K562 (cell line): ENCODE measurements at regions not wholly inside any gene's neighbourhood (a gene's known extent, or its start where the extent isn't known, plus 50 kb on each side); places are given as distances from the start of the nearest gene placed in this dataset.

Experiments
- ATAC-seq: fragments of 200-7000 bp; cut with Tn5 transposase; 3 replicates; pipeline ENCODE4 v1.9.1; 2020; ENCODE audit warnings: moderate library complexity
- BruUV-seq: library from RNA; stranded (reverse); fragments of 400-500 nt; replicated peaks from 2 replicates; lab custom pipeline; 2021; lab: Mats Ljungman, UMichigan
- CTCF ChIA-PET: fragments of 300-600 bp; formaldehyde crosslinking; extraction: SDS; loops from one replicate; lab custom pipeline; 2021; ENCODE audit warnings: low intra/inter-chr PET ratio; lab: Yijun Ruan, JAX
- POLR2A ChIA-PET: fragments of 300-600, 350-650 bp; sonication (Branson Sonifier 250); formaldehyde crosslinking; extraction: SDS; loops from one replicate; lab custom pipeline; 2021; ENCODE audit warnings: antibody characterized with exemption, inconsistent platforms; lab: Yijun Ruan, JAX
- DNase-seq, 4 experiments: peaks; one replicate each; pipeline versions ENCODE4 v3.0.0 to v3.0.0-alpha.2; 2011 to 2018; ENCODE audit warnings: low spot score in 3 of 4, mixed read lengths in 3 of 4; ENCODE audit errors: extremely low read depth in 1 of 4
- FAIRE-seq: peaks from 2 replicates; lab custom pipeline; 2011; peaks lifted over from hg19 to GRCh38; lab: Jason Lieb, UNC
- H2AFZ ChIP-seq: 2 replicates; pipeline ENCODE4 v1.6.0; 2011; ENCODE audit warnings: low read depth, low read length, control low read depth, inconsistent platforms
- H3K27ac ChIP-seq: fragments of 200-600 bp; 3 replicates; pipeline ENCODE4 v1.8.0; 2011; ENCODE audit warnings: low read depth, mild to moderate bottlenecking, control low read depth, inconsistent platforms, low read length, moderate library complexity, mixed read lengths; ENCODE audit errors: extremely low read depth
- H3K27me3 ChIP-seq, 2 experiments: fragments of 300-600 bp in 1 of 2; 2 replicates in 1 of 2; 3 replicates in 1 of 2; pipeline versions ENCODE4 v1.6.0 to v1.8.0; 2011; ENCODE audit warnings: inconsistent platforms in 2 of 2, low read length in 2 of 2, mild to moderate bottlenecking in 1 of 2, mixed read lengths in 1 of 2, moderate library complexity in 1 of 2; ENCODE audit not compliant: control insufficient read depth in 2 of 2, insufficient read depth in 2 of 2
- H3K36me3 ChIP-seq: fragments of 300-600 bp; 3 replicates; pipeline ENCODE4 v1.8.0; 2011; ENCODE audit warnings: mild to moderate bottlenecking, low read length, inconsistent platforms; ENCODE audit not compliant: control insufficient read depth, insufficient read depth
- H3K4me1 ChIP-seq, 2 experiments: fragments of 200-600 bp in 1 of 2; replicated peaks in 1 of 2; 2 replicates in 1 of 2; 3 replicates in 1 of 2; pipeline versions ENCODE4 v1.5.1 to v1.8.0; 2011; ENCODE audit warnings: inconsistent platforms in 2 of 2, low read length in 2 of 2, mild to moderate bottlenecking in 1 of 2, mixed read lengths in 1 of 2, moderate library complexity in 1 of 2; ENCODE audit not compliant: control insufficient read depth in 2 of 2, insufficient read depth in 2 of 2
- H3K4me2 ChIP-seq: 2 replicates; pipeline ENCODE4 v1.6.1; 2011; ENCODE audit warnings: low read length, control low read depth, inconsistent platforms, mixed read lengths; ENCODE audit not compliant: insufficient read depth
- H3K4me3 ChIP-seq: fragments of 200-600 bp; sonication (generic), shearing (Covaris generic); 2 replicates; pipeline ENCODE4 v1.5.1; 2016; ENCODE audit warnings: control low read depth, inconsistent platforms
- H3K79me2 ChIP-seq: fragments of 200-600 bp; 3 replicates; pipeline ENCODE4 v1.8.0; 2011; ENCODE audit warnings: low read length, inconsistent platforms; ENCODE audit not compliant: control insufficient read depth, insufficient read depth
- H3K9ac ChIP-seq, 2 experiments: 2 replicates each; pipeline versions ENCODE4 v1.6.0 to v1.6.1; 2011; ENCODE audit warnings: low read depth in 2 of 2, low read length in 2 of 2, control low read depth in 1 of 2, inconsistent platforms in 1 of 2, mild to moderate bottlenecking in 1 of 2, mixed read lengths in 1 of 2; ENCODE audit not compliant: insufficient read depth in 1 of 2
- H3K9me1 ChIP-seq: one replicate; pipeline ENCODE4 v1.6.0; 2011; ENCODE audit warnings: inconsistent platforms, mild to moderate bottlenecking, low read length, moderate library complexity; ENCODE audit not compliant: control insufficient read depth, insufficient read depth
- H3K9me3 ChIP-seq: replicated peaks from 2 replicates; pipeline ENCODE4 v1.5.1; 2011; ENCODE audit warnings: low read depth, low read length, inconsistent platforms; ENCODE audit not compliant: control insufficient read depth, insufficient read depth
- H4K20me1 ChIP-seq: replicated peaks from 2 replicates; pipeline ENCODE4 v1.6.1; 2011; ENCODE audit warnings: low read length, inconsistent platforms, mixed read lengths; ENCODE audit not compliant: control insufficient read depth, insufficient read depth
- CEBPG ChIP-seq, 3 experiments: fragments of 200-800 bp in 1 of 3; sonication (Bioruptor generic) in 1 of 3; sonication (generic) in 1 of 3; formaldehyde crosslinking in 1 of 3; IDR thresholded peaks in 2 of 3; conservative IDR thresholded peaks in 1 of 3; 2 replicates each; pipeline versions ENCODE4 v1.6.1 to v1.8.0; 2016 to 2022; ENCODE audit warnings: missing compliant biosample characterization in 2 of 3, missing genetic modification characterization in 2 of 3, mild to moderate bottlenecking in 1 of 3, missing genetic modification reagents in 1 of 3
- HNRNPK ChIP-seq: fragments of 200-400 bp; formaldehyde crosslinking; IDR thresholded peaks from one replicate; pipeline ENCODE4 v1.6.1; 2018; ENCODE audit warnings: mild to moderate bottlenecking, low read depth, low read length; ENCODE audit not compliant: poor library complexity, severe bottlenecking
- HNRNPL ChIP-seq: fragments of 200-400 bp; formaldehyde crosslinking; IDR thresholded peaks from 2 replicates; pipeline ENCODE4 v1.6.1; 2017; ENCODE audit warnings: low read depth, mild to moderate bottlenecking, low read length
- SIN3B ChIP-seq: fragments of 450-650 bp; IDR thresholded peaks from 2 replicates; pipeline ENCODE4 v1.6.1; 2017; ENCODE audit warnings: low read depth, mild to moderate bottlenecking, moderate library complexity
- TEAD4 ChIP-seq, 2 experiments: sonication (generic) in 1 of 2; formaldehyde crosslinking in 1 of 2; IDR thresholded peaks; 2 replicates each; pipeline versions ENCODE4 v1.6.1 to v1.8.0; 2012 to 2022; ENCODE audit warnings: borderline replicate concordance in 1 of 2, inconsistent platforms in 1 of 2, low read length in 1 of 2, mild to moderate bottlenecking in 1 of 2, missing genetic modification reagents in 1 of 2
- ZBTB2 ChIP-seq: fragments of 450-650 bp; IDR thresholded peaks from 2 replicates; pipeline ENCODE4 v1.6.1; 2016; ENCODE audit warnings: antibody characterized with exemption
- ZNF586 ChIP-seq: fragments of 450-650 bp; formaldehyde crosslinking; conservative IDR thresholded peaks from 2 replicates; pipeline ENCODE4 v1.4.0; 2020; ENCODE audit warnings: mild to moderate bottlenecking, moderate library complexity
- WGBS: fragments of 100-300 bp; shearing (Covaris generic); methylation state at CpG from one replicate; pipeline ENCODE4 v1.1.6; 2016; ENCODE audit warnings: low coverage, mixed read lengths; ENCODE audit not compliant: insufficient coverage; ENCODE audit errors: missing lambda C conversion rate; 5-methylcytosine and 5-hydroxymethylcytosine counted together
- in situ Hi-C: fragments of 300-500 bp; cut with MboI; formaldehyde crosslinking; loops from 4 replicates; pipeline ENCODE4 v1.15.0; 2018; ENCODE audit warnings: inconsistent platforms, mixed read lengths
- intact Hi-C: fragments of 100-400 bp; cut with micrococcal nuclease; formaldehyde crosslinking; loops from 2 replicates; pipeline ENCODE4 v1.14.2; 2022

DNA sequence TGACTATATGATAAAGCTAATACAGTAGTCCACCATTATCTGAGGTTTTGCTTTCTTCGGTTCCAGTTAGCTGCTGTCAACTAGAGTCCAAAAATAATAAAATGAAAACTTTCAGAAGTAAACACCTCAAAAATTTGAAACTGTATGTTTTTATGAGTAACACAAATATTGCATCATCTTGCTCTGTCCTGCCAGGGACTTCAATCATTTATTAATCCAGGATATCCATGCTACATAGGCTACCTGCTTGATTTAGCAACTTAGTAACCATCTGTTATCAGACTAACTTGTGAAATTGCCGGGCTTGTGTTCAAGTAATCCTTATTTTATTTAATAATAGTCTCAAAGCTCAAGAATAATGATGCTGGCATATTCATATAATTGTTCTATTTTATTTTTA lies 1537.8 kb upstream of the PABPC4L start:
- FAIRE-seq, result no peak
- H3K9me3 ChIP-seq, result no peaks in the 10 kb centered on the region; the same call in 1 of the 2 replicates
- no peaks in the 10 kb centered on the region for H3K9me1 ChIP-seq
- no peaks in the 10 kb centered on the region for H3K36me3 ChIP-seq
- H2AFZ ChIP-seq, result no peak overlapping the region
- ChIA-PET CTCF (no interaction called here), POLR2A (no interaction called here)
- no peaks in the 10 kb centered on the region for H3K79me2 ChIP-seq
- no peaks in the 10 kb centered on the region for H4K20me1 ChIP-seq
- BruUV-seq, result no TSS peak
- H3K4me2 ChIP-seq, result no peak overlapping the region
- no peak overlapping the region for H3K4me3 ChIP-seq
- H3K9ac ChIP-seq, result no peak overlapping the region
- intact Hi-C loops, result no loop called here
- no peak overlapping the region for H3K27ac ChIP-seq
- no peaks in the 10 kb centered on the region for H3K27me3 ChIP-seq
- no peak for ATAC-seq
- H3K4me1 ChIP-seq, result no peaks in the 10 kb centered on the region
- no peak for DNase-seq
- TF ChIP-seq CEBPG (CRISPR knock-in tag; IDR thresholded peaks at IDR 0.05) (no peak), CEBPG (tag; conservative IDR thresholded peaks at IDR 0.05 in 1 of 2, IDR thresholded peaks at IDR 0.05 in 1 of 2) (peak in 1 of 2 experiments; percentile 66; a peak in 2 of 4 replicates), ZNF586 (CRISPR knock-in tag) (no peak), HNRNPL (no peak), TEAD4 (IDR thresholded peaks at IDR 0.05; ENCODE audit: low read length) (no peak), TEAD4 (CRISPR knock-in tag; IDR thresholded peaks at IDR 0.05; ENCODE audit: borderline replicate concordance) (no peak)
- in situ Hi-C loops, result no loop called here
- 0% methylated on average over 2 of the region's 2 CpGs for WGBS

DNA sequence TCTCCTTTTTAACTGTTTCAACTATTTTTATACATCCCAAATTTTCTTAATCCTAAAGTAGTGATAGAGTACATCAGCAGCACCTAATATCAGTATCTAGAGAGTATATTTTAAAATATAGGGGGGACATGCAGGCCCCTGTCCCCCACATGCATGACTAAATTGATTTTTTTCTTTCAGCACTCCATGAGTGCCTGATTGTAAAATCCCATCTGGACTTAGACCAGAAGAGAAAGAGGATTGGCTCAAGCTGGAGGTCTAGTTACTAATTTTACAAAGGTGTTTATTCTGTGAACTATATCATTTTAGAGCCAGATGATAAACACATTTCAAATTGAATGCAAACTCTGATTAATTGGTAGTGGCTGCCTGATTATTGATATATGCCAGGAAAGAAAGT lies 1533.9 kb upstream of the PABPC4L start:
- H3K27me3 ChIP-seq, result no peaks in the 10 kb centered on the region
- CTCF ChIA-PET, result no interaction called here

More for the DNA sequence above, 1533.9 kb upstream of the PABPC4L start:
- no peaks in the 10 kb centered on the region; the same call in 1 of the 2 replicates for H3K9me3 ChIP-seq
- H3K4me1 ChIP-seq, result no peaks in the 10 kb centered on the region
- H3K9ac ChIP-seq, result no peak overlapping the region
- no peak for ATAC-seq
- no peak for FAIRE-seq
- no peak overlapping the region for H3K27ac ChIP-seq
- H3K79me2 ChIP-seq, result no peaks in the 10 kb centered on the region
- no peak for DNase-seq
- no peaks in the 10 kb centered on the region for H3K9me1 ChIP-seq
- H4K20me1 ChIP-seq, result no peaks in the 10 kb centered on the region
- H3K4me2 ChIP-seq, result no peak overlapping the region
- intact Hi-C loops, result no loop called here
- in situ Hi-C loops, result no loop called here
- POLR2A ChIA-PET, result no interaction called here
- TF ChIP-seq ZBTB2 (no peak), SIN3B (no peak), HNRNPK (no peak)
- no peak overlapping the region for H3K4me3 ChIP-seq
- H3K36me3 ChIP-seq, result no peaks in the 10 kb centered on the region
- H2AFZ ChIP-seq, result no peak overlapping the region
- BruUV-seq, result no TSS peak
